ES-I3 (cell line): ENCODE measurements at regions not wholly inside any gene's neighbourhood (a gene's known extent, or its start where the extent isn't known, plus 50 kb on each side); places are given as distances from the start of the nearest gene placed in this dataset.
"Not testable (repeated sequence)": the region's sequence is repeated elsewhere in the genome, so short reads cannot be mapped to it uniquely, and the experiment has no call there.

ENCODE experiments used
- H3K36me3 ChIP-seq: 2 replicates; pipeline ENCODE4 v1.6.1; 2013; ENCODE audit warnings: mild to moderate bottlenecking, low read length, control low read depth, moderate library complexity; ENCODE audit not compliant: insufficient read depth
- H3K4me1 ChIP-seq: 2 replicates; pipeline ENCODE4 v1.6.1; 2013; ENCODE audit warnings: mild to moderate bottlenecking, control low read depth, low read length; ENCODE audit not compliant: insufficient read depth
- H3K9ac ChIP-seq: 2 replicates; pipeline ENCODE4 v1.6.1; 2013; ENCODE audit warnings: low read depth, mild to moderate bottlenecking, low read length, moderate library complexity
- H3K9me3 ChIP-seq: 2 replicates; pipeline ENCODE4 v1.6.1; 2013; ENCODE audit warnings: mild to moderate bottlenecking, low read length, moderate library complexity; ENCODE audit not compliant: control insufficient read depth, insufficient read depth

DNA sequence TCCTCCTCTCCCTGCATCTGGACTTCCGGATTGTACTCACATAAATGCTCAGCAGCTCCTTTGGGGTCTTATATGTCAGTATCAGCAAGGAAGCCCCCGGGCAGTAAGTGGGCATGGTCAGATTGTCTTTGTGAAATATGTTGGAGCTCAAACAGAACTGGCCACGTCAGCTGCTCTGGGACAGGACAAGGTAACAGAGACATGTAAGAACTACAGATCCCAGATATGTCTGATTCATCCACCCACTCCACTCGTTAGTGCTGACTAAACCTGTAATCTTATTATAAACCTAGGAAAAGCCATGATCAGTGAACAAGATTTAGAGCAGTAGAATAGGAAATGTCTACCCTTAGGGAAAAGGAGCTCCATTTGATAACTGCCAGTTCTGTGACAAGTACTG is 561.8 kb downstream of the CETN3 start:
- peaks cover 18% of the 10 kb centered on the region for H3K4me1 ChIP-seq
- H3K9ac ChIP-seq: no peak overlapping the region
- no peaks in the 10 kb centered on the region for H3K9me3 ChIP-seq
- no peaks in the 10 kb centered on the region for H3K36me3 ChIP-seq

DNA sequence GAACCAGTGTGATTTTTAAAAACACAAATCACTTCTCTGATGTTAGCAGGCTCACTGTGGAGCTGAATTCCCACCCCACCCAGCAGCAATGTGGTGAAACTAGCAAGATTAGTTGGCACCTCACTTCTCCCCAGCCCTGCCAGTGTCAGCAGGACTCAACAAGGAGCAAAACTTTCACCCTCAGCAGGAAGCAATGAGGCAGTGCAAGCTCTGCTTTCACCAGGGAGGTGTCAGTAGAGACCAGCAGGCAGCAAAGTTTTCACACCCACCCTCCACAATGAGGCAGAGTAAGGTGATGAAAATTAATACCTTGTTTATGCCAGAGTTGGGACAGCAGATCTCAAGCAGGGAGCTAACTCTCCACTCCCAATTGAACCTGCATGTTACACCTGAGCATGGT is 565.0 kb downstream of the CETN3 start:
- Histone ChIP-seq H3K9ac (no peak overlapping the region), H3K9me3 (no peaks in the 10 kb centered on the region)

DNA sequence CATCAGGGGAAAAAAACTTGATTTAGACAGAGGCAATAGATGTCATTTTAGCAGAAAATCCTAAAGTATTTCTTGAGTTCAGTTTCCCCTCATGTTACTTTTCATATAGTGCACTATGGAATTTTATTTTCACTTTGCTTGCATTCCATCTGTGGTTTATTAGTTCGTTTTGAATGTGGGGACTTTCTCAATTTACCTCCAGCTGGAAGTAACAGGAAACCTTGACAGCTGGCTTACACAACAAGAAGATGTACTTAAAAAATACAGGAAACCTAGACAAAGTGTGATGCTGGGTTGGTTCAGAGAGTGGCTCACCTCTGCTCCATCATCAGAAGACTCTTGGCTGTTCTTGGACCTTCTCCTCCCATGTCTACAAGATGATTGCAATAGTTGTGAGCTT is 567.0 kb downstream of the CETN3 start:
- no peaks in the 10 kb centered on the region for H3K36me3 ChIP-seq
- peaks cover 18% of the 10 kb centered on the region for H3K4me1 ChIP-seq
- H3K9ac ChIP-seq: no peak overlapping the region
- no peaks in the 10 kb centered on the region for H3K9me3 ChIP-seq

More for the DNA sequence above, 565.0 kb downstream of the CETN3 start:
- Histone ChIP-seq H3K4me1 (peaks cover 18% of the 10 kb centered on the region), H3K36me3 (no peaks in the 10 kb centered on the region)

DNA sequence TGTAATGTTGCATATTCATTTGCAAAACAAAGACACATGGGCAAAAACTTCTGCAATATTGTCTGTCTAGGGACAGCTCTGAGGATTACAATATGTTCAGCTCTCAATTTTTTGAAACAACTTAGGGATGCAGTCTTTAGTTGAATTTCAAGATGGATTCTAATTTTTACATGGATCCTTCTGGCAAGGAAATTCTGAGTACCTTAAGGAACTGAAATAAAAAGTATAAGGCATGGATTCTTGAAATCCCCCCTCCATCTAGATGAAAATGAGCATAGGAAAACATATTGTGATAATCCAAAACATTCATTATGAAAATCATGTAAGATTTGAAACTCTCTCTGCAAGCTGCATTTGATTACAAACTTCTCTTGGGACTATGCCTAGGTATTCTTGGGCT is 568.6 kb downstream of the CETN3 start:
- no peak overlapping the region for H3K9ac ChIP-seq
- H3K36me3 ChIP-seq: no peaks in the 10 kb centered on the region
- peaks cover 14% of the 10 kb centered on the region for H3K4me1 ChIP-seq
- no peaks in the 10 kb centered on the region for H3K9me3 ChIP-seq

DNA sequence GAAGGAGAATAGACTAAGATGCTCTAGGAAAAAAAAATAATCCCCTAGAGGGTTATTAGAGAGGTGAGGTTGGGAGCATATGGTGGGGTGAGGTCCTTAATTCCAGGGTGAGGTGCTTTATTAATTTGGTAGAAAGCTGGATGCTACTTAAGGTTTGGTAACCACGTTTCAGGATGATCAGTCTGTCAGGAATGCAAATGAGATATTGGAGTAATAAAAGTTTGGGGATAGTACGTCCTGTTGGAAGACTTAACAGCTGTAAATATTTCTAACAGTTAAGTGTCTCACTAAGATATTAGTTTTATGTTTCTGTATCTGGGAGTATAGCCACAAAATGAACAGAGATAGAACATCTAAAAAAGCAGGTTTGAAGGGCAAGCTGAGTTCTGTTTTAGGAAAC is 578.9 kb downstream of the CETN3 start:
- Histone ChIP-seq H3K36me3 (no peaks in the 10 kb centered on the region), H3K4me1 (no peaks in the 10 kb centered on the region), H3K9me3 (no peaks in the 10 kb centered on the region; the same call in 1 of the 2 replicates), H3K9ac (no peak overlapping the region)

DNA sequence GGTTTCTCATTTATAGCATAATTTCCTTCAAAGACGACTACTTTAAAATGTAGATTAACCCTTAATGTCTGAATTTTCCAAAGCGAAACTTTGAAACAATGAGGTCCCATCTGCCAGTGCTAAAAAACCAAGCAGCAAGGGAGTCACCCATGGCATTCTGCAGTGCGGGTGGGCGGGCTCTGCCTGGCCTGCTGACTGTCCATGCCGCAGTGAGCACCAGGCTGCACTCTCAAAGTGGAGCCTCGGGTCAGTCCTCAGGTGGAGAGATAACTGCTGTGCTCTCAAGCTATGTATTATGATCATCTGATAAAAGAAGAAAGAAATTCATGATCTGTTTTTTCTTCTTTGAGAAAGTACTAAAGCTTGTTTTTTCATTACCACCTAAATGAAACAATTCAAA is 581.6 kb downstream of the CETN3 start:
- no peak overlapping the region for H3K9ac ChIP-seq

DNA sequence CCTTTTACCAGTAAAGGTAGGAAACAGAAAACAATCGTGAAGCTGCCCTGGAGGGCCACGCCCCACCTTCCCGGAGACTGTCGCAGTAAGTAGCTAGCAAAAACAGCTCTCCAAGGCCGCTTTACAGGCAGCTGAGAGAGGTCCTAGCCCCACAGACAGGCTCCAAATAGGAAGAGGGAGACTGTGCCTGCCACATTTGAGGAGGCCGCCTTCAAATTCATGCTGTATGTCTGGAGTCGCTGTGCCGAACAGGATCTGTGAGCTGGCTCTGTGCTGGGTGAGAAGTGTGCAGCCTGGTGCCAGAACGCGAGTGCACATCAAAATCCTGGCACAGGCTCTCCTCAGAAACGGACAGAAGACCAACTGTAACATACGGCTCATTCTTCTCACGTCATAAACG is 582.2 kb downstream of the CETN3 start:
- H3K36me3 ChIP-seq: no peaks in the 10 kb centered on the region
- no peak overlapping the region for H3K9ac ChIP-seq
- no peaks in the 10 kb centered on the region; the same call in 1 of the 2 replicates for H3K9me3 ChIP-seq
- no peaks in the 10 kb centered on the region for H3K4me1 ChIP-seq

More for the DNA sequence above, 581.6 kb downstream of the CETN3 start:
- Histone ChIP-seq H3K4me1 (no peaks in the 10 kb centered on the region), H3K9me3 (no peaks in the 10 kb centered on the region; the same call in 1 of the 2 replicates), H3K36me3 (no peaks in the 10 kb centered on the region)

DNA sequence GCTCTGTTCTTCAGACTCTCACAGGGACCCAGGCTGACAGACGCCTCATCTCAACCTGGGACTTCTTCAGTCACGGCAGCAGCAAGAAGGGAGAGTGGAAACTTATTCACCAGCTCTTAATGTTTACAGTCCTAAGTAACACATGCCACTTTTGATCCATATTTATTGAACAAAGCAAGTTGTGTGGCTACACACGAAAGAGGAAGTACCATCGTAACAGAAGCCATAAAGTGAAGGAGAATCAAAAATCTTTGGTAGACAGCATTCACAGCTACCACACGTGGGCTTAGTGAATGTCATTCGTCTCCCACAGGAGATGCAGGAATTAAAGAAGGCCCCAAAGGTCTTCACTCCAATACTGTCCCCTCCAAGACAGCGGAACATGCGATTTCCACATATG is 582.6 kb downstream of the CETN3 start:
- no peaks in the 10 kb centered on the region for H3K36me3 ChIP-seq

DNA sequence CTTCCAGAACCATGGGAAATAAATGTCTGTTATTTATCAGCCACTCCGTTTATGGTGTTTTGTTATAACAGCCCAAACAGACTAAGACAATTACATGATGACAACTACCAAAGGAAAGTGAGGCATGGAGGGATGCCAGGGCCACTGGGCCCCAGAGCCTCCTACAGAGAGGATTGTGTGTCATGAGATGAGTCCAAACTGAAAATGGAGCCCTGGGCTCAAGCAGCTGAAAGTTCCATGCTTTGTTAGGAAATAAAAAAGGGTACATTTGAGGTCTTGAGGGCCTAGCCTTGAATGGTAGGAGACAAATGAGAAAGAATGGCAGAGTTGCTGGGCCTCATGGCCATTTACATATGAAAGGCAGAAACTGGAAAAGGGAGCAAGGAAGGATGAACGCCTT is 586.5 kb downstream of the CETN3 start:
- Histone ChIP-seq H3K36me3 (no peaks in the 10 kb centered on the region), H3K9me3 (no peaks in the 10 kb centered on the region), H3K9ac (no peak overlapping the region), H3K4me1 (no peaks in the 10 kb centered on the region)

More for the DNA sequence above, 582.6 kb downstream of the CETN3 start:
- Histone ChIP-seq H3K9me3 (no peaks in the 10 kb centered on the region; the same call in 1 of the 2 replicates), H3K9ac (no peak overlapping the region), H3K4me1 (no peaks in the 10 kb centered on the region)

DNA sequence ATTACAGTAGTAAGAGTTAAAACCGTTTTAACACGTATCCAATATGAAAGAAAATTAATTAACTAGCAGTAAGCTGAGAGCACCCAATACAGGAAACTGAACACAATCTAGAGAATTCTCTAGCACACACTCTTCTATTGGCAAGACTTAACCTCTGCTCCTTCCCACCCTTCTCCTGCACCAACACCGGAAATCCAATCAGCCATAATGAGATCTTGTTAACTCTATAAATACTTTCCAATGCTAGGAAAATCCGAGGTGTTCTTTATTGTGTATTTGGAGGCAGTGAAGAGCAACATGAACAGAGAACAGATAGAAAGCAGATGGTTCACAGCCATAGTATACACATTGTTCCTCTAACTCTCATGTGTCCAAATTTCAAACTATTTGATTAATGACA is 591.7 kb downstream of the CETN3 start:
- Histone ChIP-seq H3K9me3 (no peaks in the 10 kb centered on the region), H3K4me1 (no peaks in the 10 kb centered on the region), H3K36me3 (no peaks in the 10 kb centered on the region), H3K9ac (no peak overlapping the region)

DNA sequence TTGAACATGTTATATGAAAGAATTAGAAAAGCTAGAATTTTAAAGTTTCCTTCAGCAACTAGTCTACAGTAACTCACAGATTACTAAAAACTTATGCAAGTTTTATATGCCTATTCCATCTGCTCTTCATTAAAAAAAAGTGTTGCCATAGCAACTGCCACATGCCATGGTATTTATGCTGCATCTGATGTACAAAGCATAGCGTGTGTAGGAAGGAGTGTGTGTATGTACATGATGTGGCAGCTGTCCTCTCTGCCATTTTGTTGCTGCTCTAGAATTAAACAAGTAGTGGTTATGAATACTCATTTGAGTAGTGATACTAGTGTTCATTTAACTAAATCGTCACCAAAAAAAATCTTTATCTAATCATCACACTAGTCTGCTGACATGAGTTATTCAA is 593.5 kb downstream of the CETN3 start:
- Histone ChIP-seq H3K36me3 (no peaks in the 10 kb centered on the region), H3K9me3 (no peaks in the 10 kb centered on the region), H3K4me1 (no peaks in the 10 kb centered on the region), H3K9ac (no peak overlapping the region)

DNA sequence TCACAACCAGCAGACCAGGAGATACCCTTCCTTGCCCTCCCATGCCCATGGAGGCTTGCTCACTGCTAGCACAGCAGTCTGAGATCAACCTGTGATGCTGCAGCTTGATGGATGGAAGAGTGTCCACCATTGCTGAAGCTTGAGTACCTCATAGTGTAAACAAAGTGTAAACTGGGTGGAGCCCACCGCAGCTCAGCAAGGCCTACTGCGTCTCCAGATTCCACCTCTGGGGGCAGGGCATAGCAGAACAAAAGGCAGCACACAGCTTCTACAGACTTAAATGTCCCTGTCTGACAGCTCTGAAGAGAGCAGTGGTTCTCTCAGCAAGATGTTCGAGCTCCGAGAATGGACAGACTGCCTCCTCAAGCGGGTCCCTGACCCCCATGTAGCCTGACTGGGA is 608.8 kb downstream of the CETN3 start:
- not testable (repeated sequence) for H3K4me1 ChIP-seq, H3K9ac ChIP-seq, H3K9me3 ChIP-seq, H3K36me3 ChIP-seq

DNA sequence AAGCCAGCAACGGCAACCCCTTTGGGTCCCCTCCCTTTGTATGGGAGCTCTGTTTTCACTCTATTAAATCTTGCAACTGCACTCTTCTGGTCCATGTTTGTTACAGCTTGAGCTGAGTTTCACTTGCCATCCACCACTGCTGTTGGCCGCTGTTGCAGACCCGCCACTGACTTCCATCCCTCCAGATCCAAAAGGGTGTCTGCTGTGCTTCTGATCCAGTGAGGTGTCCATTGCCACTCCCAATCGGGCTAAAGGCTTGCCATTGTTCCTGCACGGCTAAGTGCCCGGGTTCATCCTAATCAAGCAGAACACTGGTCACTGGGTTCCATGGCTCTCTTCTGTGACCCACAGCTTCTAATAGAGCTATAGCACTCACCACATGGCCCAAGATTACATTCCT is 615.1 kb downstream of the CETN3 start:
- H3K9me3 ChIP-seq, H3K9ac ChIP-seq, H3K36me3 ChIP-seq, H3K4me1 ChIP-seq: not testable (repeated sequence)

DNA sequence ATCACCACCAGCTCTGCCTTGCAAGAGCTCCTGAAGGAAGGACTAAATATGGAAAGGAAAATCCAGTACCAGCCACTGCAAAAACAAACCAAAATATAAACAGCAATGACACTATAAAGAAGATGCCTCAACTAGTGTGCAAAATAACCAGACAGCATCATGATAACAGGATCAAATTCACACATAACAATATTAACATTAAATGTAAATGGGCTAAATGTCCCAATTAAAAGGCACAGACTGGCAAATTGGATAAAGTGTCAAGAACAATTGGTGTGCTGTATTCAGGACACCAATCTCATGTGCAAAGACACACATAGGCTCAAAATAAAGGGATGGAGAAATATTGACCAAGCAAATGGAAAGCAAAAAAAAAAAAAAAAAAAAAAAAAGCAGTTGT is 629.8 kb downstream of the CETN3 start:
- H3K9me3 ChIP-seq, H3K4me1 ChIP-seq, H3K9ac ChIP-seq, H3K36me3 ChIP-seq: not testable (repeated sequence)

DNA sequence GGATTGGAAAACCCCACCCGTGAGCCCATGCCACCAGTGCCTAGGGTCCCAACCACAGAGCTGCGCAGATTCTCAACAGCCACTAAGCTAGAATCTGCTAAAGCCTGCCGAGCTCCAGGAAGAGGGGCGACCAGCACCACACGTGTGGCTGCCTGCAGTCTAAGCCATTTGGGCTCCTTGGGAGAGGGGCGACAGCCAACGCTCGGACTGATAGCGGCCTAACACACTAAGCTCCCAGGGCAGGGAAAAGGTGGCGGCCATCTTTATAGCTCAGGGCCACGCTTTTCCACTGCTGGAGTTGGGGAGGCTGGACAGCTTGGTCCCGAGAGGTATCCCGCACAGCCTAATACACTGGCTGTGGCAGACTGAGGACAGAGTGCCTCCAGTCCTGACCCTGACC is 631.8 kb downstream of the CETN3 start:
- H3K4me1 ChIP-seq: no peaks in the 10 kb centered on the region
- H3K36me3 ChIP-seq: no peaks in the 10 kb centered on the region
- H3K9me3 ChIP-seq: peaks cover 5% of the 10 kb centered on the region; the same call in 1 of the 2 replicates
- no peak overlapping the region for H3K9ac ChIP-seq

DNA sequence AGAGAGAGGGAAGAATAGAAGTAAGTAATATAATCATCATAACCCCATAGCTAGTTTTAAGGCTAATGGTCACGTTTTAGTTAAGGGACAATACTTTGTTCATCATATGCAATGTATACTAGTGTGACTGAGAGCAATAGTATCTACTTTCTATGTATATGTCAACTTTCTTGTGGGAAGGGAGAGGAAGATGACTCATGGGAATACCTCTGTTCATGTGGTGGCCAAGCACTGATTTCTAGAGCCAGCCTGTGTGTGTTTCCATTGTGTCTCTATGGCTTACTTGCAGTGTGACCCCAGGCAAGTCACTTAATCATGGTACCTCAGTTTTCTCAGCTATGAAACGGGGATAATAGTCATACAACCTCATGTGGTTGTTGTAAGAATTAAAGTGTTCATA is 639.6 kb downstream of the CETN3 start:
- H3K36me3 ChIP-seq: no peaks in the 10 kb centered on the region
- H3K4me1 ChIP-seq: no peaks in the 10 kb centered on the region
- H3K9me3 ChIP-seq: no peaks in the 10 kb centered on the region
- H3K9ac ChIP-seq: no peak overlapping the region
